Activated CD4-positive, alpha-beta memory T cell treated with anti-CD3 and anti-CD28 coated beads, Interleukin-2, amount 10 ng/mL, durations not matched to agents 7 days and 5 days (primary cell): ENCODE measurements at regions not wholly inside any gene's neighbourhood (a gene's known extent, or its start where the extent isn't known, plus 50 kb on each side); places are given as distances from the start of the nearest gene placed in this dataset.

Experiments used
- CTCF ChIA-PET: fragments of 350-600 bp; sonication (Branson Sonifier 250); formaldehyde crosslinking; loops from one replicate; lab custom pipeline; 2021; ENCODE audit warnings: antibody characterized with exemption, inconsistent platforms; lab: Charles Lee
- POLR2A ChIA-PET: fragments of 350-600 bp; sonication (Branson Sonifier 250); formaldehyde crosslinking; loops from one replicate; lab custom pipeline; 2021; ENCODE audit warnings: antibody characterized with exemption; lab: Charles Lee
- DNase-seq: peaks from one replicate; pipeline ENCODE4 v3.0.0-alpha.2; 2020
- H3K27ac Mint-ChIP-seq: one replicate; pipeline ENCODE4 v1.8.0; 2021; ENCODE audit warnings: mild to moderate bottlenecking, mixed read lengths
- H3K27me3 Mint-ChIP-seq: one replicate; pipeline ENCODE4 v1.8.0; 2021; ENCODE audit warnings: mixed read lengths
- H3K36me3 Mint-ChIP-seq: one replicate; pipeline ENCODE4 v1.8.0; 2021; ENCODE audit warnings: low read depth, mixed read lengths
- H3K4me1 Mint-ChIP-seq: one replicate; pipeline ENCODE4 v1.8.0; 2021; ENCODE audit warnings: mixed read lengths
- H3K4me3 Mint-ChIP-seq: one replicate; pipeline ENCODE4 v1.8.0; 2021; ENCODE audit warnings: mild to moderate bottlenecking, mixed read lengths
- H3K9me3 Mint-ChIP-seq: one replicate; pipeline ENCODE4 v1.8.0; 2021; ENCODE audit warnings: mixed read lengths

- peaks cover 33% of the 10 kb centered on the region for H3K27me3 Mint-ChIP-seq
- no peak for DNase-seq
- peaks cover 3% of the 10 kb centered on the region for H3K4me1 Mint-ChIP-seq
- H3K4me3 Mint-ChIP-seq: no peak overlapping the region
- CTCF ChIA-PET: interaction anchor here (1.2 kb wide), 1 partner anchor 140 kb away, joined by 3 read pairs; no protein-coding TSS in a partner anchor
- peaks cover 3% of the 10 kb centered on the region for H3K36me3 Mint-ChIP-seq
- no peak overlapping the region for H3K27ac Mint-ChIP-seq
- H3K9me3 Mint-ChIP-seq: peaks cover 6% of the 10 kb centered on the region
- POLR2A ChIA-PET: no interaction called here
Measured at GRCh38 chr10:8477300-8477699, 422.8 kb downstream of the GATA3 start.

- peaks cover 5% of the 10 kb centered on the region for H3K9me3 Mint-ChIP-seq
- CTCF ChIA-PET: no interaction called here
- no peaks in the 10 kb centered on the region for H3K4me1 Mint-ChIP-seq
- DNase-seq: no peak
- POLR2A ChIA-PET: no interaction called here
- H3K27ac Mint-ChIP-seq: no peak overlapping the region
- no peak overlapping the region for H3K4me3 Mint-ChIP-seq
- peaks cover 30% of the 10 kb centered on the region for H3K27me3 Mint-ChIP-seq
- peaks cover 3% of the 10 kb centered on the region for H3K36me3 Mint-ChIP-seq
Measured at GRCh38 chr10:8481718-8482504, 427.4 kb downstream of the GATA3 start.

GRCh38 chr10:8485032-8485431 is 430.5 kb downstream of the GATA3 start:
- Mint-ChIP-seq H3K36me3 (no peaks in the 10 kb centered on the region), H3K27ac (no peak overlapping the region), H3K27me3 (peaks cover 18% of the 10 kb centered on the region), H3K4me3 (no peak overlapping the region), H3K4me1 (no peaks in the 10 kb centered on the region), H3K9me3 (no peaks in the 10 kb centered on the region)
- CTCF ChIA-PET: no interaction called here
- POLR2A ChIA-PET: no interaction called here
- DNase-seq: no peak

GRCh38 chr10:8487346-8487745 is 432.9 kb downstream of the GATA3 start:
- CTCF ChIA-PET: interaction anchor here (1.4 kb wide), 1 partner anchor 270 kb away, joined by 3 read pairs; no protein-coding TSS in a partner anchor

GRCh38 chr10:8489232-8489631 is 434.7 kb downstream of the GATA3 start:
- peaks cover 4% of the 10 kb centered on the region for H3K27me3 Mint-ChIP-seq
- H3K9me3 Mint-ChIP-seq: no peaks in the 10 kb centered on the region
- no peaks in the 10 kb centered on the region for H3K36me3 Mint-ChIP-seq
- ChIA-PET POLR2A (no interaction called here), CTCF (no interaction called here)
- H3K4me3 Mint-ChIP-seq: no peak overlapping the region
- H3K4me1 Mint-ChIP-seq: no peaks in the 10 kb centered on the region
- DNase-seq: no peak
- no peak overlapping the region for H3K27ac Mint-ChIP-seq

More at GRCh38 chr10:8487346-8487745, 432.9 kb downstream of the GATA3 start:
- POLR2A ChIA-PET: no interaction called here
- no peak overlapping the region for H3K4me3 Mint-ChIP-seq
- H3K27me3 Mint-ChIP-seq: peaks cover 10% of the 10 kb centered on the region
- H3K9me3 Mint-ChIP-seq: no peaks in the 10 kb centered on the region
- H3K27ac Mint-ChIP-seq: no peak overlapping the region
- no peaks in the 10 kb centered on the region for H3K4me1 Mint-ChIP-seq
- H3K36me3 Mint-ChIP-seq: no peaks in the 10 kb centered on the region
- no peak for DNase-seq

- Mint-ChIP-seq H3K4me3 (no peak overlapping the region), H3K27me3 (peaks cover 4% of the 10 kb centered on the region), H3K36me3 (no peaks in the 10 kb centered on the region), H3K9me3 (no peaks in the 10 kb centered on the region), H3K4me1 (no peaks in the 10 kb centered on the region), H3K27ac (no peak overlapping the region)
- ChIA-PET POLR2A (no interaction called here), CTCF (no interaction called here)
- DNase-seq: no peak
Measured at GRCh38 chr10:8489823-8490222, 435.3 kb downstream of the GATA3 start.

- no peak overlapping the region for H3K4me3 Mint-ChIP-seq
- no peaks in the 10 kb centered on the region for H3K27me3 Mint-ChIP-seq
- no peaks in the 10 kb centered on the region for H3K36me3 Mint-ChIP-seq
- DNase-seq: no peak
- no peak overlapping the region for H3K27ac Mint-ChIP-seq
- H3K9me3 Mint-ChIP-seq: no peaks in the 10 kb centered on the region
- POLR2A ChIA-PET: no interaction called here
- H3K4me1 Mint-ChIP-seq: peaks cover 10% of the 10 kb centered on the region
- CTCF ChIA-PET: no interaction called here
Measured at GRCh38 chr10:8498290-8498689, 443.8 kb downstream of the GATA3 start.

- Mint-ChIP-seq H3K9me3 (no peaks in the 10 kb centered on the region), H3K27me3 (no peaks in the 10 kb centered on the region), H3K36me3 (no peaks in the 10 kb centered on the region), H3K4me1 (peaks cover 10% of the 10 kb centered on the region), H3K4me3 (no peak overlapping the region), H3K27ac (no peak overlapping the region)
- DNase-seq: no peak
- ChIA-PET POLR2A (no interaction called here), CTCF (interaction anchor here (0.5 kb wide), 1 partner anchor 86 kb away, joined by 3 read pairs; no protein-coding TSS in a partner anchor)
Measured at GRCh38 chr10:8498881-8499280, 444.4 kb downstream of the GATA3 start.

GRCh38 chr10:8499312-8499711 is 444.8 kb downstream of the GATA3 start:
- ChIA-PET CTCF (no interaction called here), POLR2A (no interaction called here)
- Mint-ChIP-seq H3K27me3 (no peaks in the 10 kb centered on the region), H3K27ac (no peak overlapping the region), H3K4me1 (peaks cover 10% of the 10 kb centered on the region), H3K36me3 (no peaks in the 10 kb centered on the region), H3K9me3 (no peaks in the 10 kb centered on the region), H3K4me3 (no peak overlapping the region)
- no peak for DNase-seq

- ChIA-PET POLR2A (no interaction called here), CTCF (no interaction called here)
- Mint-ChIP-seq H3K4me3 (no peak overlapping the region), H3K9me3 (no peaks in the 10 kb centered on the region), H3K36me3 (no peaks in the 10 kb centered on the region), H3K27me3 (peaks cover 2% of the 10 kb centered on the region), H3K4me1 (peaks cover 10% of the 10 kb centered on the region), H3K27ac (no peak overlapping the region)
- no peak for DNase-seq
Measured at GRCh38 chr10:8499752-8500390, 445.4 kb downstream of the GATA3 start.

GRCh38 chr10:8502573-8502972 is 448.1 kb downstream of the GATA3 start:
- no peaks in the 10 kb centered on the region for H3K9me3 Mint-ChIP-seq
- no peak overlapping the region for H3K27ac Mint-ChIP-seq
- no peak overlapping the region for H3K4me3 Mint-ChIP-seq
- H3K36me3 Mint-ChIP-seq: no peaks in the 10 kb centered on the region
- ChIA-PET CTCF (no interaction called here), POLR2A (no interaction called here)
- no peak for DNase-seq
- peaks cover 4% of the 10 kb centered on the region for H3K27me3 Mint-ChIP-seq
- H3K4me1 Mint-ChIP-seq: peaks cover 10% of the 10 kb centered on the region

- H3K4me1 Mint-ChIP-seq: peaks cover 3% of the 10 kb centered on the region
Measured at GRCh38 chr10:8504499-8504898, 450.0 kb downstream of the GATA3 start.

GRCh38 chr10:8507156-8507555 is 452.7 kb downstream of the GATA3 start:
- H3K27me3 Mint-ChIP-seq: peaks cover 14% of the 10 kb centered on the region
- POLR2A ChIA-PET: no interaction called here
- CTCF ChIA-PET: no interaction called here
- no peak overlapping the region for H3K27ac Mint-ChIP-seq
- no peaks in the 10 kb centered on the region for H3K4me1 Mint-ChIP-seq
- no peaks in the 10 kb centered on the region for H3K36me3 Mint-ChIP-seq
- DNase-seq: no peak
- H3K9me3 Mint-ChIP-seq: no peaks in the 10 kb centered on the region
- H3K4me3 Mint-ChIP-seq: no peak overlapping the region

More at GRCh38 chr10:8504499-8504898, 450.0 kb downstream of the GATA3 start:
- Mint-ChIP-seq H3K9me3 (no peaks in the 10 kb centered on the region), H3K36me3 (no peaks in the 10 kb centered on the region), H3K27ac (no peak overlapping the region), H3K4me3 (no peak overlapping the region), H3K27me3 (peaks cover 4% of the 10 kb centered on the region)
- no peak for DNase-seq
- ChIA-PET POLR2A (no interaction called here), CTCF (no interaction called here)
